Adrenal gland (tissue), 5 donors: ENCODE measurements at regions not wholly inside any gene's neighbourhood (a gene's known extent, or its start where the extent isn't known, plus 50 kb on each side); places are given as distances from the start of the nearest gene placed in this dataset.

Experiments
- POLR2A ChIP-seq, 2 donors: fragments of 450-650 bp; IDR thresholded peaks; one replicate each; pipeline ENCODE4 v1.6.1; 2017; ENCODE audit warnings: antibody characterized with exemption in 2 of 2, mild to moderate bottlenecking in 2 of 2, moderate library complexity in 1 of 2
- TF ChIP-seq, protein P1 (sequence below), 6 experiments: fragments of 450-650 bp in 4 of 6; fragments of 200-600 bp in 2 of 6; sonication (generic) in 1 of 6; IDR thresholded peaks; 1 replicate in 5 of 6; 2 replicates in 1 of 6; pipeline versions ENCODE4 v1.5.1 to v1.8.0; 2016 to 2021; ENCODE audit warnings: antibody characterized with exemption in 6 of 6, mild to moderate bottlenecking in 2 of 6, moderate library complexity in 1 of 6
- donor health status: DM: no; HTN: no; CAD: no.

DNA sequence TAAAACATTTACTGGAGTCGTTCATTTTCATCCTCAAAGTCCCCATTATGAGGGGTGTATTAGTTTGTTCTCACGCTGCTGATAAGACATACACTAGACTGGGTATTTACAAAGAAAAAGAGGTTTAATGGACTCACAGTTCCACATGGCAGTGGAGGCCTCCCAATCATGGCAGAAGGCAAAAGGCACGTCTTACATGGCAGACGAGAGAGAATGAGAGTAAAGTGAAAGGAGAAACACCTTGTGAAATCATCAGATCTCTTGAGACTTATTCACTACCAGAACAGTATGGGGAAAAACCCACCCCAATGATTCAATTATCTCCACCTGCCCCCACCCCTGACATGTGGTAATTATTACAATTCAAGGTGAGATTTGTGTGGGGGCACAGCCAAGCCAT is 830.4 kb upstream of the RGS18 start:
- TF ChIP-seq, protein P1, sequence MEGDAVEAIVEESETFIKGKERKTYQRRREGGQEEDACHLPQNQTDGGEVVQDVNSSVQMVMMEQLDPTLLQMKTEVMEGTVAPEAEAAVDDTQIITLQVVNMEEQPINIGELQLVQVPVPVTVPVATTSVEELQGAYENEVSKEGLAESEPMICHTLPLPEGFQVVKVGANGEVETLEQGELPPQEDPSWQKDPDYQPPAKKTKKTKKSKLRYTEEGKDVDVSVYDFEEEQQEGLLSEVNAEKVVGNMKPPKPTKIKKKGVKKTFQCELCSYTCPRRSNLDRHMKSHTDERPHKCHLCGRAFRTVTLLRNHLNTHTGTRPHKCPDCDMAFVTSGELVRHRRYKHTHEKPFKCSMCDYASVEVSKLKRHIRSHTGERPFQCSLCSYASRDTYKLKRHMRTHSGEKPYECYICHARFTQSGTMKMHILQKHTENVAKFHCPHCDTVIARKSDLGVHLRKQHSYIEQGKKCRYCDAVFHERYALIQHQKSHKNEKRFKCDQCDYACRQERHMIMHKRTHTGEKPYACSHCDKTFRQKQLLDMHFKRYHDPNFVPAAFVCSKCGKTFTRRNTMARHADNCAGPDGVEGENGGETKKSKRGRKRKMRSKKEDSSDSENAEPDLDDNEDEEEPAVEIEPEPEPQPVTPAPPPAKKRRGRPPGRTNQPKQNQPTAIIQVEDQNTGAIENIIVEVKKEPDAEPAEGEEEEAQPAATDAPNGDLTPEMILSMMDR (IDR thresholded peaks at IDR 0.05) = no peak
- TF ChIP-seq POLR2A (IDR thresholded peaks at IDR 0.05) = no peak
